ENCODE measurements at regions not wholly inside any gene's neighbourhood (a gene's known extent, or its start where the extent isn't known, plus 50 kb on each side); places are given as distances from the start of the nearest gene placed in this dataset.

DNA sequence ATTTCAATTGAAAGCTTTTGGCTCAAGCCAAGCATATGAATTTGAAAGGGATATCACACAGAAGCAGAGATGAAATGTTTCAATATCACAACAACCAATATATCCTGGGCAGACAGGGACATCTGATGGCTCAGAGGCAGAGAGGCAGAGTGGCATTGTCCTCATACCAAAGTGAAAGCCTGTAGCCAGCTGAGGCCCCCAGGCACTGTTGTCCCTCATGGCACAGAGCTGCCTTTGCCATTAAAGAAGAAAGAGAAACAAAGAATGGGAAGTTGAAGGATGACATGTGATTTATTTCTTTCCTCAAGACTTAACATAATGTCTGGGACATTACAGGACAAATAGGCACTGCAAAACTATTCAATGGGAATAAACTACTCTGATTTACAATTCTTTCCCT, 504.3 kb upstream of the PCDH15 start:
- no peaks in the 10 kb centered on the region for H3K36me3 ChIP-seq (replicated peaks)
- no peaks in the 10 kb centered on the region for H3K4me1 ChIP-seq
- no peak overlapping the region for H3K4me3 ChIP-seq
- no peaks in the 10 kb centered on the region for H3K9me3 ChIP-seq
- in situ Hi-C loops (cut with MboI; ENCODE audit: low sequenced_read_pairs) = no loop called here
- peak in 1 of 2 experiments; percentile 31 for DNase-seq (ENCODE audit: low spot score in 2 of 2)
- H3K27me3 ChIP-seq (ENCODE audit: low read depth) = no peaks in the 10 kb centered on the region; the same call in 1 of the 2 replicates

DNA sequence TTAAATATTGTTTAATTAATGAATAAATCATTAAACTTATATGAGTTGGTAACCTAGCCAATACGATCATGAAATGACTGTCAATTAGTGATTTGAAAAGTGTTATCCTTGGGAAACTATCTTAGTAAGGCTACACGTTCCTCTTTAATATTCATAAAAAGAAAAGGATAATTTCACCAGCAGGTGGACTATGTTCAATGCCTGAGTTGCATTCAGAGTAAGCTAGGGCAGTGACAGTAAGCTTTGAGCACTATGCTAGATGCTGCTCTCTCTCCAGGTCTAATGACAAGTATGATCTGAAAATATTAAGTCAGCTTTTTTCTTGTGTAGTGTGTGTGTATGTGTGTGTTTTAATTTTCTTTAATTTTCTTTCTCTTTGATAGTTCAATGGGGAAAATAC, 486.3 kb upstream of the PCDH15 start:
- H3K4me3 ChIP-seq = no peak overlapping the region
- no peak for DNase-seq (ENCODE audit: low spot score in 2 of 2)
- H3K36me3 ChIP-seq (replicated peaks) = no peaks in the 10 kb centered on the region
- no peaks in the 10 kb centered on the region for H3K9me3 ChIP-seq
- no peaks in the 10 kb centered on the region for H3K27me3 ChIP-seq (ENCODE audit: low read depth)
- in situ Hi-C loops (cut with MboI; ENCODE audit: low sequenced_read_pairs) = no loop called here
- H3K4me1 ChIP-seq = no peaks in the 10 kb centered on the region

DNA sequence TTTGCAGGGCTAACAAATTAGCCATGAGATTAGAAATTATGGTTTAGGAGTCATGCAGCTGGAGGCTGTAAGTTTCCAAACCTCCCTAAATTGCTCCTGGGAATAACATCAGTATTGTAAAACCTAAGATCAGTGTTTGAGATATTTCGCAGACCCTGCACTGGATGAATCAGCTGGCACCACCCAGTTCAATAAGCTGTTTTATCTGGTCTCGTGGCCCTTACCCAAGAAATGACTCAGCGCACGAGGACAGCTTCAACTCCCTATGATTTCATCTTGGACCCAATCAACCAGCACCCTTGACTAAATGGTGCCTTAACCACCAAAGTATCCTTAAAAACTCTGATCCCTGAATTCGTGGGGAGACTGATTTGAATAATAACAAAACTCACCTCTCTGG, 482.0 kb upstream of the PCDH15 start:
- Histone ChIP-seq H3K27me3 (ENCODE audit: low read depth) (no peaks in the 10 kb centered on the region), H3K4me3 (no peak overlapping the region), H3K4me1 (no peaks in the 10 kb centered on the region), H3K36me3 (replicated peaks) (no peaks in the 10 kb centered on the region), H3K9me3 (no peaks in the 10 kb centered on the region)
- no peak for DNase-seq (ENCODE audit: low spot score in 2 of 2)
- in situ Hi-C loops (cut with MboI; ENCODE audit: low sequenced_read_pairs) = no loop called here

DNA sequence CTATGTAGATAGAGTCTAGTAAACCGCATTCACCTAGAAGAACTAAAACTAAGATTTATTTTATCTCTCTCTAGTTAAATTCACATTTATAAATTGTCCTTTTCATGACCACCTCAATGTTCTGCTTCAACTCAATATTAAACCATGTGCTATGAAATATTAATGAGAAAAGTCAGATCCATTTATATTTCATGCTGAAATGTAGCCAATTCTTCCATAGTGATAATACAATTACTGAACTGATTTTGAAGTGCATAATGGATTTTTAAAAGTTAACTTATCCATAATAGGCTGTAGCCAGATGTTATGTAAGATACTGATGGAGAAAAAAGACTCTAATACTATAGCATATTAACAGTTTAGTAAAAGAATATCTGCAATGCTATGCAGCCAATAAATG, 479.7 kb upstream of the PCDH15 start:
- in situ Hi-C loops (cut with MboI; ENCODE audit: low sequenced_read_pairs) = no loop called here
- Histone ChIP-seq H3K27me3 (ENCODE audit: low read depth) (no peaks in the 10 kb centered on the region), H3K9me3 (no peaks in the 10 kb centered on the region), H3K4me1 (no peaks in the 10 kb centered on the region), H3K4me3 (no peak overlapping the region), H3K36me3 (replicated peaks) (no peaks in the 10 kb centered on the region)
- no peak for DNase-seq (ENCODE audit: low spot score in 2 of 2)

DNA sequence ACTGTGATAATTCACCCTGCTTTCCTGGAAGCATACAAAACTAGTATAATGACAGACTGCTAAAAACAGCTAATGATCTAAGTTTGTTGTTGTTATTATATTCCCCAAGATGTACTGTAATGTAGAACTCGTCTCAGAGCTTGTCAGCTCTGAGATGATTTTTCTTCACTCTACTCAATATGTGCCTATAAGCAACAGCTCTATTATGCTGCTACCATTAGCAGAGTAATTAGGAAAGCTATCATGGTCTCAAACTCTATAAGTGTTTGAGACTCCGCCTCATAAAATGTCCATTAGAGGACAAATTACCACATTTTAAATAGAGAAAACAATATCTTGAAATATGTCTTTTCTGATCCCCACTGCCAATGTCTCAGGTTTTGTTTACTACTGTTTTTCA, 476.5 kb upstream of the PCDH15 start:
- DNase-seq (ENCODE audit: low spot score in 2 of 2) = no peak
- in situ Hi-C loops (cut with MboI; ENCODE audit: low sequenced_read_pairs) = no loop called here
- Histone ChIP-seq H3K4me3 (no peak overlapping the region), H3K36me3 (replicated peaks) (no peaks in the 10 kb centered on the region), H3K27me3 (ENCODE audit: low read depth) (no peaks in the 10 kb centered on the region), H3K4me1 (no peaks in the 10 kb centered on the region), H3K9me3 (no peaks in the 10 kb centered on the region)

DNA sequence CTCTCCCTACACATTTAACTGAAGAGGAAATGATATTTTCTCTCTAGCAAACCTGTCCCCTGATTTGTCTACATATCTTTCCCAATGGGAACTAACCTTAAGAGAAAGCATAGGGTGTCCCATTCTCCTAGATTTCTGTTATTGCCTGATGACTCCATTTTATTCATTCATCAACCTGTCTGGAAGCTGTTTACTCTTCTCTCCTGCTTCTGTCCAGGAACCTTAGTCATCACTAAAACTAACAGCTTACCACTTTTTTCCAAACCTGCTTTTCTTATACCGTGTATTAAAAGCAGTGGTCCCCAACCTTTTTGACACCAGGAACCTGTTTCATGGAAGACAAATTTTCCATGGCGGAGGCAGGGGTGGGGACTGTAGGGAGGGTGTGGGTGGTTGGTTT, 473.3 kb upstream of the PCDH15 start:
- no peaks in the 10 kb centered on the region for H3K9me3 ChIP-seq
- in situ Hi-C loops (cut with MboI; ENCODE audit: low sequenced_read_pairs) = no loop called here
- DNase-seq (ENCODE audit: low spot score in 2 of 2) = no peak
- no peaks in the 10 kb centered on the region for H3K4me1 ChIP-seq
- H3K4me3 ChIP-seq = no peak overlapping the region
- H3K27me3 ChIP-seq (ENCODE audit: low read depth) = no peaks in the 10 kb centered on the region
- H3K36me3 ChIP-seq (replicated peaks) = no peaks in the 10 kb centered on the region

DNA sequence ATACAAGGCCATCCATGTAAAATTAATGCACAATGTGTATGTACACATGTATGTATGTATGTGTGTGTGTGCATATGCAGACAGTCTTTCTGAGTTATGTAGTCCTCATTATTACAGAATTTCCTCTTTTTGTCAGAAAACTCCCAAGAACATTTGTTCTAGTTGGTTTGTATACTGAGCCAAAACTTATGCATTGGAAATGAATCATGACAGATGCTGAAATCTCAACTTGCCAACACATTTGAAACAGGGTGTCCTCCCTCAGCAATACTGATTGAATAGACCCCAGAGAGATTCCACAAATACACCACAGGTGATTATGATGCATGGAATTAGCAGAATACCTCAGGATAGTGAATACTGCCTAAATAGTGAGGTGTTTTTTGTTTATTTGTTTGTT, 472.9 kb upstream of the PCDH15 start:
- H3K4me3 ChIP-seq = no peak overlapping the region
- H3K27me3 ChIP-seq (ENCODE audit: low read depth) = no peaks in the 10 kb centered on the region
- no peaks in the 10 kb centered on the region for H3K9me3 ChIP-seq
- in situ Hi-C loops (cut with MboI; ENCODE audit: low sequenced_read_pairs) = no loop called here
- no peak for DNase-seq (ENCODE audit: low spot score in 2 of 2)
- no peaks in the 10 kb centered on the region for H3K4me1 ChIP-seq
- H3K36me3 ChIP-seq (replicated peaks) = no peaks in the 10 kb centered on the region

DNA sequence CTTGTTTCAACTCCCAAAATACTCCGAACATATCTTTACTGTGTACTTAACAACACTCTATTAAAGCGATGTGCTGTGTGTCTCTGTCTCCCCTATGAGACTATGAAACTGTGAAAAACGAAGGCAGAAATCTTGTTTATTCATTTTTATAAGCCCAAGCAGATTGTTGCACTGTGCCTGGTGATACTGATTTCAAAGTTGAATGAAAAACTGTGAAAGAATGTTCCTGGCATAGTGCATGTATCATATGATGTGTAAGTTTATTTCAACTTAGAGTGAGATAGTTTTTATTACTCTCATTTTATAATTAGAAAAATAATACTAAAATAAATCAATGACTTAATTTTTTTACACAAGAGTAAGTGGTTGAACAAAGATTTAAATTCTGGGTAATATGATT, 471.9 kb upstream of the PCDH15 start:
- Histone ChIP-seq H3K9me3 (no peaks in the 10 kb centered on the region), H3K27me3 (ENCODE audit: low read depth) (no peaks in the 10 kb centered on the region), H3K4me3 (no peak overlapping the region), H3K36me3 (replicated peaks) (no peaks in the 10 kb centered on the region), H3K4me1 (no peaks in the 10 kb centered on the region)
- in situ Hi-C loops (cut with MboI; ENCODE audit: low sequenced_read_pairs) = no loop called here
- DNase-seq (ENCODE audit: low spot score in 2 of 2) = no peak

DNA sequence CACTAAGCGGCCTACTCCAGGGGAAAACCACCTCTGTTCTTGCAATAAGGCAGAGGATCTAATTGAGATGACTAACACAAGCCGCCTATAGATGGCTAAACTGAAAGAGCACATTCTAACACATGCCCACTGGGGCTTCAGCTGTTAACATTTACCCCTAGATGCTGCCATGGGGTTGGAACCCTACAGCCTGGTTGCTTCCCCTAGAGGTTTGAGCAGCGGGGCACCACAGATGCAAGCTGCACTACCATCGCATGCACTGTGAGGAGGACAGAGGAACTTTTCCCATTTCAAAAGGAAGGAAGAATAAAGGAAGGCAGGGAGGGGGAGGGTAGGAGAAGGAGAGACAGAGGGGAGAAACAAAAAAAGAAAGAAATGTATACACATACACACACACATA, 465.8 kb upstream of the PCDH15 start:
- H3K4me3 ChIP-seq = no peak overlapping the region
- H3K27me3 ChIP-seq (ENCODE audit: low read depth) = no peaks in the 10 kb centered on the region
- in situ Hi-C loops (cut with MboI; ENCODE audit: low sequenced_read_pairs) = no loop called here
- H3K9me3 ChIP-seq = no peaks in the 10 kb centered on the region
- DNase-seq (ENCODE audit: low spot score in 2 of 2) = no peak
- no peaks in the 10 kb centered on the region for H3K36me3 ChIP-seq (replicated peaks)
- no peaks in the 10 kb centered on the region for H3K4me1 ChIP-seq

DNA sequence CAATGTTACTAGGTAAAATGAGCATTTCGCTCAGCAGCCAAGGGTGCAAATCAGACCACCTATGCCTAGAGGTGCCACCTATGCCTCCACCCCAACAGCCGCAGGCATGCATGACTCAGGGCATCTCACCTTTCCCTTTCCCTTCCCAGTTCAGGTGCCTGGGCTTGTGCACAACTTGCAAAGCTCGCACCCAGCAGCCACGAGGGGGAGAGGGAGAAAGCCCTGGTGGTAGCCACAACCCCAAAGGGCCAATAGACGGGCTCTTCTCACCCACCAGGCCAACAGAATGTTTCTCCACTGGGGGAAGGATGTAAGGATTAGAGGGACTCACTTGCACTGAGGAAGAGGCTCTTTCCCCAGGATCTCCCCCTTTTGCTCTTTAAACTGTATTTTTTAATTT, 462.3 kb upstream of the PCDH15 start:
- no peaks in the 10 kb centered on the region for H3K9me3 ChIP-seq
- H3K27me3 ChIP-seq (ENCODE audit: low read depth) = no peaks in the 10 kb centered on the region
- H3K4me1 ChIP-seq = no peaks in the 10 kb centered on the region
- H3K36me3 ChIP-seq (replicated peaks) = no peaks in the 10 kb centered on the region
- DNase-seq (ENCODE audit: low spot score in 2 of 2) = no peak
- in situ Hi-C loops (cut with MboI; ENCODE audit: low sequenced_read_pairs) = no loop called here
- H3K4me3 ChIP-seq = no peak overlapping the region

DNA sequence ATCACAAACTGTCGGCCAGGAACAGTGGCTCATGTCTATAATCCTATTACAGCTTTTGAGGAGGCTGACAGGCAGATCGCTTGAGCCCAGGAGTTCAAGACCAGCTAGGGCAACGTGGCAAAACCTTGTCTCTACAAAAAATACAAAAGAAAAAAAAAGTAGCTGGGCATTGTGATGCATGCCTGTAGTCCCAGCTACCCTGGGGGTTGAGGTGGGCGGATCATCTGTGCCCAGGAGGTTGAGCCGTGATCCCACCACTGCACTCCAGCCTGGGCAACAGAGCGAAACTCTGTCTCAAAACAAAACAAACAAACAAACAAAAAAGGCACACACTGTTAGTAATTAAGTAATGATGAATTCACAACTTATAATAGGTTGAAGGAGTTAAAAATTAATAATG, 441.5 kb upstream of the PCDH15 start:
- Histone ChIP-seq H3K4me1 (no peaks in the 10 kb centered on the region), H3K27me3 (ENCODE audit: low read depth) (no peaks in the 10 kb centered on the region; the same call in 1 of the 2 replicates), H3K9me3 (no peaks in the 10 kb centered on the region), H3K4me3 (no peak overlapping the region), H3K36me3 (replicated peaks) (no peaks in the 10 kb centered on the region)
- in situ Hi-C loops (cut with MboI; ENCODE audit: low sequenced_read_pairs) = no loop called here
- no peak for DNase-seq (ENCODE audit: low spot score in 2 of 2)

DNA sequence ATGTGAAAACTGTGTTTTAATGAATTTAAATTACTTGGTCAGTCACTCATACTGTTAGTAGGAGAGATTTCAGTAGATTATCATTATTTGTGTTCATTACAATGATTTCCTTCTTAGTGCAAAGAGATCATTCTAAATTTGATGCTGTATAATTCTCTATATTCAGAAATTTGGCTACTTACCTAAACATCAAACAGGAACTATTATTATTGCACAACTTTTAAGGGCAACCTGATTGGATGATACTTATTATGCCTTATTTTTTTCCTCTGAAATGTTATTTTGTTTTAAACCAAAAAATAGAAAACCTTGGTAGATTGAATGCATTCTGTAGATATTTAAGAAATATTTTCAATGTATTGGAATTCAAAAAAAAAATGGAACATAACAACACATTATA, 436.4 kb upstream of the PCDH15 start:
- no peaks in the 10 kb centered on the region for H3K4me1 ChIP-seq
- H3K36me3 ChIP-seq (replicated peaks) = no peaks in the 10 kb centered on the region
- no peaks in the 10 kb centered on the region for H3K27me3 ChIP-seq (ENCODE audit: low read depth)
- no peak overlapping the region for H3K4me3 ChIP-seq
- no peaks in the 10 kb centered on the region for H3K9me3 ChIP-seq
- DNase-seq (ENCODE audit: low spot score in 2 of 2) = no peak
- in situ Hi-C loops (cut with MboI; ENCODE audit: low sequenced_read_pairs) = no loop called here

DNA sequence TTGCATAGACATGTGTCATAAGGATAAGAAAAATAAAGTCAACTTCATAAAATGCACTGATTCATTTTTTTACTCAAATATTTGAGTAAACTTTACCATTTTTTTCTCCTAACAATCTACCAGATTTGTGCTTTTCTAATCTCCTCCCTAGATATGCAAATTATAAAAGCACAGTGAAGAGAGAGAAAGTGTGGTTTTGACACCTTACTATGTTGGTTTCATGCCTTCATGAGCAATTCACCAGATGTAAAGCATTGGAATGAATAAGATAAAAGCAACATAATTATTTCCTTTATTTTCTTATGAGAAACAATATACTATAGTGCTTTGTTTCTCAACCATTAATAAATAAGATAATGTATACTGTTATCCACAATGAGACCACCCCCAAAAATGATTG, 432.5 kb upstream of the PCDH15 start:
- Histone ChIP-seq H3K9me3 (no peaks in the 10 kb centered on the region), H3K4me3 (no peak overlapping the region), H3K27me3 (ENCODE audit: low read depth) (no peaks in the 10 kb centered on the region), H3K36me3 (replicated peaks) (no peaks in the 10 kb centered on the region), H3K4me1 (no peaks in the 10 kb centered on the region)
- no peak for DNase-seq (ENCODE audit: low spot score in 2 of 2)
- in situ Hi-C loops (cut with MboI; ENCODE audit: low sequenced_read_pairs) = no loop called here

DNA sequence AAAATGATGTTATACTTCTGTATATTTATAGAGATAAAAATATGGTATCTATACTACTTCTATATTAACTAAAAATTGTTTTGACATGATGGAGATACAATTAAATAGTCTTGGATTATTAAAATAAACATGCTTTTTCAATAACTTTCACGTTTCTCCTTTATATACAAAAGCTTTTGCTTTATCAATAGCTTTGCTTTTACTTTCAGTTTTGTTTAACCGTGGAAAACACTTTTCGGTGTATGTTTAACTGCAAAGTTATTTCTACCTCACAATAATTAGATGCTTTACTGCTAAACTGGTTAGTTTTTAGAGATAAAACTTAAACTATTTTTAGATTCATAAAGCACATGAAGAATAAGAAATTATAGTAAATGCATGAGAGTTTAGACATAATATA, 432.1 kb upstream of the PCDH15 start:
- Histone ChIP-seq H3K9me3 (no peaks in the 10 kb centered on the region), H3K36me3 (replicated peaks) (no peaks in the 10 kb centered on the region), H3K27me3 (ENCODE audit: low read depth) (no peaks in the 10 kb centered on the region), H3K4me1 (no peaks in the 10 kb centered on the region), H3K4me3 (no peak overlapping the region)
- DNase-seq (ENCODE audit: low spot score in 2 of 2) = no peak
- in situ Hi-C loops (cut with MboI; ENCODE audit: low sequenced_read_pairs) = no loop called here

DNA sequence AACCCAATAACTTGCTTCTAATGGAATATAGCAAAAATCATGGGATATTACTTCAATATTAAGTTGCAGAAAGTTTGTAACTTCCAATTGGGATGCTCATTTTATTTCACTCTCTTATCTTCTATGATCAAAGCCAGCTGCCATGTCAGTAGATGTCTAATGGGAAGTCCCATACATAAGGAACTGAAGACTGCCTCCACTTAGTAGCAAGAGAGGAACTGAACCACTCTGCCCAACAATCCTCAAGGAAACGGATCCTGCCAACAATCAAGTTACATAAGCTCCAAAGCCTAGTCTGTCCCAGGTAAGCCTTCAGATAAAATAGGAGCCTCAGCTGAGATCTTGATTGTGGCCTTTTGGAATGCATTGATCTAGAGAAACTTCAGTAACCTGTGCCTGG, 431.5 kb upstream of the PCDH15 start:
- Histone ChIP-seq H3K9me3 (no peaks in the 10 kb centered on the region), H3K27me3 (ENCODE audit: low read depth) (no peaks in the 10 kb centered on the region), H3K4me1 (no peaks in the 10 kb centered on the region), H3K4me3 (no peak overlapping the region), H3K36me3 (replicated peaks) (no peaks in the 10 kb centered on the region)
- in situ Hi-C loops (cut with MboI; ENCODE audit: low sequenced_read_pairs) = no loop called here
- DNase-seq (ENCODE audit: low spot score in 2 of 2) = no peak
